H1 (cell line): ENCODE measurements at regions not wholly inside any gene's neighbourhood (a gene's known extent, or its start where the extent isn't known, plus 50 kb on each side); places are given as distances from the start of the nearest gene placed in this dataset.

Experiments
- CEBPB ChIP-seq: IDR thresholded peaks from 2 replicates; pipeline ENCODE4 v1.6.1; 2012; ENCODE audit warnings: low read depth, low read length
- GABPA ChIP-seq: IDR thresholded peaks from 2 replicates; pipeline ENCODE4 v1.6.1; 2011; ENCODE audit warnings: mild to moderate bottlenecking, low read length, moderate library complexity, borderline replicate concordance; ENCODE audit not compliant: insufficient read depth
- KDM5A ChIP-seq: fragments of 200-600 bp; IDR thresholded peaks from 2 replicates; pipeline ENCODE4 v1.7.1; 2012; ENCODE audit warnings: mild to moderate bottlenecking, low read length, inconsistent platforms, mixed read lengths
- NRF1 ChIP-seq: IDR thresholded peaks from 2 replicates; pipeline ENCODE4 v1.6.1; 2011; ENCODE audit warnings: mild to moderate bottlenecking, low read depth, low read length, improper control_type of control experiment
- RBBP5 ChIP-seq: IDR thresholded peaks from 2 replicates; pipeline ENCODE4 v1.7.1; 2012; ENCODE audit warnings: low read depth, mild to moderate bottlenecking, inconsistent platforms, low read length, moderate library complexity, borderline replicate concordance
- SIRT6 ChIP-seq: IDR thresholded peaks from one replicate; pipeline ENCODE4 v1.7.1; 2012; ENCODE audit warnings: low read length, inconsistent platforms
- YY1 ChIP-seq: IDR thresholded peaks from 2 replicates; pipeline ENCODE4 v1.6.1; 2011; ENCODE audit warnings: low read depth, mild to moderate bottlenecking, low read length
- TF ChIP-seq, protein P1 (sequence below): IDR thresholded peaks from 2 replicates; pipeline ENCODE4 v1.6.1; 2011; ENCODE audit warnings: low read length, improper control_type of control experiment

DNA sequence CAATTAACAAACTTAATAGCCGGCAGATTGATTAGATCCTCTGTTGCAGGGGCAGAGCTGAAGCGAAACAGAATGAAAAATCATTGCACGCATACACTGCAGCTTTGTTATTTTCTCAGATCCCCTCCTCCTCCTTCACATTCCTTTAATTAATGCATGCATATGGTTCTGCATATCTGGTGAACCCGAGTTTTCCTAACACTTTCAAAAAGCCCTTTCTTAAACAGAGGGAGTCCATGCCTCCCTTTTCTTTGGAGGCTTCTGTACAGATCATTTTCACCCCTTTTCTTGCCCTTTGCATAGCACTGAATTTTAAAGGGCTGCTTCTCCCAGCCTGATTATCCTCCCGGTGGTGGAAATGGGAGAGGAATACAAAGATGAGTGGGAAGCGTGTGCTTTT is 136.6 kb upstream of the TBCA start (continued):
- TF ChIP-seq CEBPB, result no peak
- TF ChIP-seq YY1, result no peak
- TF ChIP-seq NRF1, result no peak
- TF ChIP-seq, protein P1, sequence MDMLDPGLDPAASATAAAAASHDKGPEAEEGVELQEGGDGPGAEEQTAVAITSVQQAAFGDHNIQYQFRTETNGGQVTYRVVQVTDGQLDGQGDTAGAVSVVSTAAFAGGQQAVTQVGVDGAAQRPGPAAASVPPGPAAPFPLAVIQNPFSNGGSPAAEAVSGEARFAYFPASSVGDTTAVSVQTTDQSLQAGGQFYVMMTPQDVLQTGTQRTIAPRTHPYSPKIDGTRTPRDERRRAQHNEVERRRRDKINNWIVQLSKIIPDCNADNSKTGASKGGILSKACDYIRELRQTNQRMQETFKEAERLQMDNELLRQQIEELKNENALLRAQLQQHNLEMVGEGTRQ, result no peak
- TF ChIP-seq RBBP5, result no peak
- no peak for TF ChIP-seq GABPA
- no peak for TF ChIP-seq KDM5A
- TF ChIP-seq SIRT6, result no peak
- TF ChIP-seq, all 59 proteins: peak for 0
